ENCODE measurements at regions not wholly inside any gene's neighbourhood (a gene's known extent, or its start where the extent isn't known, plus 50 kb on each side); places are given as distances from the start of the nearest gene placed in this dataset.

DNA sequence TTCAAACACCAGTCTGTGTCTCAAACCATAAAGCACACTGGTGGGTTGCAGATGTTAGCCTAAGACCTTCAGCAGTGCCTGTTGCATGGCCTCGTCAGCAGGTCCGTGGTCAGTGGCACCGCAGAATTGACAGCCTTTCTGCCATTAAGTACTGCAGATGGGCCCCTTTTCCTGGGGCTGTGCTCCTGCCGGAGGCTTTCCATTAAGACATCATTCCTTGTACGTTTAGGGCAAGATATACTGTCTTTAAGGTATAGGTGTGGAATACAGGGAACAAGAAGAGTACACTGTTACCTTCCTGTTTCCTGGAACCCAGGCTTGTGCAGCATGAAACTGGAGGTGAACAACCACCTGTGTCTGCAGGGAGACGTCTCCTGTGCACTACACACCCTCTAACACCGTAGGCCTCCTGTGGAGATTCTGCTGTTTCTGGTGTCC is 67.9 kb upstream of the WDR1 start:
- Histone ChIP-seq H2BK15ac (ENCODE audit: low read depth, low read length) (no peak overlapping the region), H3T11ph (ENCODE audit: low read length) (no peak overlapping the region), H3K27ac (ENCODE audit: insufficient read length, low read depth, low read length) (no peak overlapping the region), H3K79me1 (ENCODE audit: insufficient read depth, low read depth, low read length, poor library complexity, severe bottlenecking) (no peaks in the 10 kb centered on the region), H4K5ac (ENCODE audit: insufficient read length, low read depth, low read length) (no peak overlapping the region), H2AK5ac (ENCODE audit: insufficient read length, low read length) (no peak overlapping the region), H2AFZ (ENCODE audit: low read length) (no peak overlapping the region), H3K14ac (ENCODE audit: insufficient read depth, low read length) (no peak overlapping the region), H3K79me2 (ENCODE audit: insufficient read depth, low read length) (no peaks in the 10 kb centered on the region), H3K18ac (ENCODE audit: insufficient read length, low read depth, low read length) (no peak overlapping the region), H4K8ac (replicated peaks; ENCODE audit: insufficient read length, low read depth, low read length) (no peak overlapping the region), H3K4ac (ENCODE audit: low read depth, low read length) (no peak overlapping the region), H3K23me2 (ENCODE audit: insufficient read length, low read depth, low read length, poor library complexity, severe bottlenecking) (no peaks in the 10 kb centered on the region), H3K27me3 (ENCODE audit: insufficient read depth, low read length) (no peaks in the 10 kb centered on the region), H2BK12ac (ENCODE audit: insufficient read length, low read depth, low read length) (no peak overlapping the region), H3K23ac (ENCODE audit: insufficient read length, low read depth, low read length) (no peak overlapping the region), H3K4me1 (ENCODE audit: insufficient read depth, low read length) (no peaks in the 10 kb centered on the region), H3K9me3 (ENCODE audit: control insufficient read depth, low read depth, low read length) (no peaks in the 10 kb centered on the region), H3K56ac (ENCODE audit: insufficient read length, low read depth, low read length) (no peak overlapping the region), H3K4me2 (ENCODE audit: insufficient read depth, insufficient read length, low read length) (no peak overlapping the region), H4K20me1 (ENCODE audit: control insufficient read depth, insufficient read depth, insufficient read length) (no peaks in the 10 kb centered on the region), H2BK120ac (ENCODE audit: low read depth, low read length, poor library complexity, severe bottlenecking) (no peak overlapping the region), H4K91ac (ENCODE audit: insufficient read length, low read depth, low read length) (no peak overlapping the region), H2BK5ac (ENCODE audit: insufficient read length, low read length) (no peak overlapping the region), H3K9ac (ENCODE audit: extremely low read depth, insufficient read length, low read length) (no peak overlapping the region), H2BK20ac (ENCODE audit: low read depth, low read length, poor library complexity, severe bottlenecking) (no peak overlapping the region)
- H3K27ac Mint-ChIP-seq: no peak overlapping the region
- TF ChIP-seq, protein P1, sequence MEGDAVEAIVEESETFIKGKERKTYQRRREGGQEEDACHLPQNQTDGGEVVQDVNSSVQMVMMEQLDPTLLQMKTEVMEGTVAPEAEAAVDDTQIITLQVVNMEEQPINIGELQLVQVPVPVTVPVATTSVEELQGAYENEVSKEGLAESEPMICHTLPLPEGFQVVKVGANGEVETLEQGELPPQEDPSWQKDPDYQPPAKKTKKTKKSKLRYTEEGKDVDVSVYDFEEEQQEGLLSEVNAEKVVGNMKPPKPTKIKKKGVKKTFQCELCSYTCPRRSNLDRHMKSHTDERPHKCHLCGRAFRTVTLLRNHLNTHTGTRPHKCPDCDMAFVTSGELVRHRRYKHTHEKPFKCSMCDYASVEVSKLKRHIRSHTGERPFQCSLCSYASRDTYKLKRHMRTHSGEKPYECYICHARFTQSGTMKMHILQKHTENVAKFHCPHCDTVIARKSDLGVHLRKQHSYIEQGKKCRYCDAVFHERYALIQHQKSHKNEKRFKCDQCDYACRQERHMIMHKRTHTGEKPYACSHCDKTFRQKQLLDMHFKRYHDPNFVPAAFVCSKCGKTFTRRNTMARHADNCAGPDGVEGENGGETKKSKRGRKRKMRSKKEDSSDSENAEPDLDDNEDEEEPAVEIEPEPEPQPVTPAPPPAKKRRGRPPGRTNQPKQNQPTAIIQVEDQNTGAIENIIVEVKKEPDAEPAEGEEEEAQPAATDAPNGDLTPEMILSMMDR (conservative IDR thresholded peaks at IDR 0.05): no peak
- peaks cover 8% of the 10 kb centered on the region; the same call in 1 of the 2 replicates for H3K27me3 Mint-ChIP-seq (ENCODE audit: low read depth)
- H3K36me3 Mint-ChIP-seq (ENCODE audit: insufficient read depth in 1 of 3, low read depth in 3 of 3): no peaks in the 10 kb centered on the region
- H3K4me1 Mint-ChIP-seq: no peaks in the 10 kb centered on the region
- H3K9me3 Mint-ChIP-seq: no peaks in the 10 kb centered on the region
- DNase-seq: no peak
- no peak overlapping the region for H3K4me3 Mint-ChIP-seq
- no CpG with 5 or more reads among the region's 7 CpGs for WGBS (ENCODE audit: extremely low coverage, insufficient read length, low lambda C conversion rate)
